Chondrocyte (in vitro differentiated cells): ENCODE measurements at regions not wholly inside any gene's neighbourhood (a gene's known extent, or its start where the extent isn't known, plus 50 kb on each side); places are given as distances from the start of the nearest gene placed in this dataset.
"Not testable (repeated sequence)": the region's sequence is repeated elsewhere in the genome, so short reads cannot be mapped to it uniquely, and the experiment has no call there.

Experiments used
- DNase-seq: peaks from one replicate; pipeline ENCODE4 v3.0.0; 2021; ENCODE audit warnings: mixed read lengths, low spot score
- H3K27ac Mint-ChIP-seq: one replicate; pipeline ENCODE4 v1.8.0; 2021; ENCODE audit warnings: mild to moderate bottlenecking, moderate library complexity, mixed read lengths; ENCODE audit not compliant: unreplicated experiment
- H3K27me3 Mint-ChIP-seq: 2 replicates; pipeline ENCODE4 v1.8.0; 2021; ENCODE audit warnings: low read depth, mixed read lengths
- H3K36me3 Mint-ChIP-seq: 2 replicates; pipeline ENCODE4 v1.8.0; 2021; ENCODE audit warnings: low read depth, mixed read lengths
- H3K4me1 Mint-ChIP-seq: 2 replicates; pipeline ENCODE4 v1.8.0; 2021; ENCODE audit warnings: low read depth, mild to moderate bottlenecking, mixed read lengths
- H3K4me3 Mint-ChIP-seq: one replicate; pipeline ENCODE4 v1.8.0; 2021; ENCODE audit warnings: mild to moderate bottlenecking, moderate library complexity, mixed read lengths; ENCODE audit not compliant: unreplicated experiment
- H3K9me3 Mint-ChIP-seq: 2 replicates; pipeline ENCODE4 v1.8.0; 2021; ENCODE audit warnings: low read depth, mixed read lengths
- CTCF ChIP-seq: fragments of 200-600 bp; sonication (generic); IDR thresholded peaks from 2 replicates; pipeline ENCODE4 v1.5.0; 2021; ENCODE audit warnings: antibody characterized with exemption, mild to moderate bottlenecking, moderate library complexity

GRCh38 chr6:91895599-91896285, 1308.9 kb upstream of the MAP3K7 start:
- peaks cover 18% of the 10 kb centered on the region for H3K9me3 Mint-ChIP-seq
- TF ChIP-seq CTCF = no peak
- DNase-seq = no peak
- peaks cover 11% of the 10 kb centered on the region for H3K36me3 Mint-ChIP-seq
- peaks cover 13% of the 10 kb centered on the region for H3K4me1 Mint-ChIP-seq
- no peak overlapping the region for H3K4me3 Mint-ChIP-seq
- no peaks in the 10 kb centered on the region for H3K27me3 Mint-ChIP-seq
- H3K27ac Mint-ChIP-seq = no peak overlapping the region

DNA sequence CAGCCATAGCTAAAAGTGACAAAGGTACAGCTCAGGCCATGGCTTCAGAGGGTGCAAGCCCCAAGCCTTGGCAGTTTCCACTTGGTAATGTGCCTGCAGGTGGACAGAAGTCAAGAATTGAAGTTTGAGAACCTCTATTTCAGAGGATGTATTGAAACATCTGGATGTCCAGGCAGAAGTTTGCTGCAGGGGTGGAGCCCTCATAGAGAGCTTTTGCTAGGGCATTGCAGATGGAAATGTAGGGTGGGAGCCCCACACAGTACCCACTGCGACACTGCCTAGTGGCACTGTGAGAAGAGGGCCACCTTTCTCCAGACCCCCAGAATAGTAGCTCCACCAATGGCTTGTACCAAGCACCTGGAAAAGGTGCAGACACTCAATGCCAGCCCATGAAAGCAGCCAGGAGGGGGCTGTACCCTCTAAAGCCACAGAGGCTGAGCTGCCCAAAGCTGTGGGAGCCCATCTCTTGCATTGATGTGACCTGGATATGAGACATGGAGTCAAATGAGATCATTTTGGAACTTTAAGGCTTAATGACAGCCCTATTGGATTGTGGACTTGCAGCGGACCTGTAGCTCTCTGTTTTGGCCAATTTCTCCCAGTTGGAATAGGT, 1299.4 kb upstream of the MAP3K7 start:
- H3K9me3 Mint-ChIP-seq = peaks cover 34% of the 10 kb centered on the region
- H3K4me1 Mint-ChIP-seq = no peaks in the 10 kb centered on the region
- no peak for DNase-seq
- H3K27ac Mint-ChIP-seq = no peak overlapping the region
- peaks cover 1% of the 10 kb centered on the region for H3K36me3 Mint-ChIP-seq
- no peak for TF ChIP-seq CTCF
- no peak overlapping the region for H3K4me3 Mint-ChIP-seq
- no peaks in the 10 kb centered on the region for H3K27me3 Mint-ChIP-seq

- peaks cover 18% of the 10 kb centered on the region for H3K9me3 Mint-ChIP-seq
- H3K36me3 Mint-ChIP-seq, DNase-seq, H3K4me1 Mint-ChIP-seq, H3K27me3 Mint-ChIP-seq, H3K27ac Mint-ChIP-seq, H3K4me3 Mint-ChIP-seq: not testable (repeated sequence)
These were observed 1294.9 kb upstream of the MAP3K7 start for GRCh38 chr6:91881791-91882190.

- no peak overlapping the region for H3K4me3 Mint-ChIP-seq
- no peak for DNase-seq
- H3K9me3 Mint-ChIP-seq = peaks cover 5% of the 10 kb centered on the region
- no peaks in the 10 kb centered on the region for H3K27me3 Mint-ChIP-seq
- H3K27ac Mint-ChIP-seq = no peak overlapping the region
- H3K36me3 Mint-ChIP-seq = no peaks in the 10 kb centered on the region
- TF ChIP-seq CTCF = no peak
- no peaks in the 10 kb centered on the region for H3K4me1 Mint-ChIP-seq
These were observed 1292.6 kb upstream of the MAP3K7 start for GRCh38 chr6:91879386-91879995.

GRCh38 chr6:91877994-91878393, 1291.1 kb upstream of the MAP3K7 start:
- no peaks in the 10 kb centered on the region for H3K9me3 Mint-ChIP-seq
- no peak overlapping the region for H3K27ac Mint-ChIP-seq
- H3K27me3 Mint-ChIP-seq = peaks cover 1% of the 10 kb centered on the region
- H3K36me3 Mint-ChIP-seq = no peaks in the 10 kb centered on the region
- no peak overlapping the region for H3K4me3 Mint-ChIP-seq
- no peak for DNase-seq
- no peaks in the 10 kb centered on the region for H3K4me1 Mint-ChIP-seq
- TF ChIP-seq CTCF = no peak
